Activated CD4-positive, alpha-beta T cell treated with anti-CD3 and anti-CD28 coated beads, Interleukin-2, amount 10 ng/mL, durations not matched to agents 24 days and 14 days (primary cell): ENCODE measurements at regions not wholly inside any gene's neighbourhood (a gene's known extent, or its start where the extent isn't known, plus 50 kb on each side); places are given as distances from the start of the nearest gene placed in this dataset.

Source experiments
- DNase-seq: peaks from one replicate; pipeline ENCODE4 v3.0.0; 2022
- H3K27ac Mint-ChIP-seq: one replicate; pipeline ENCODE4 v1.8.0; 2022; ENCODE audit warnings: mild to moderate bottlenecking, mixed read lengths
- H3K27me3 Mint-ChIP-seq: one replicate; pipeline ENCODE4 v1.8.0; 2022; ENCODE audit warnings: mixed read lengths
- H3K36me3 Mint-ChIP-seq: one replicate; pipeline ENCODE4 v1.8.0; 2022; ENCODE audit warnings: low read depth, mild to moderate bottlenecking, mixed read lengths
- H3K4me1 Mint-ChIP-seq: one replicate; pipeline ENCODE4 v1.8.0; 2021; ENCODE audit warnings: mixed read lengths
- H3K4me3 Mint-ChIP-seq: one replicate; pipeline ENCODE4 v1.8.0; 2022; ENCODE audit warnings: mild to moderate bottlenecking, moderate library complexity, mixed read lengths
- H3K9me3 Mint-ChIP-seq: one replicate; pipeline ENCODE4 v1.8.0; 2021; ENCODE audit warnings: mixed read lengths
- intact Hi-C: fragments of 100-400 bp; cut with micrococcal nuclease; formaldehyde crosslinking; loops from one replicate; pipeline ENCODE4 v1.15.1; 2023

- H3K36me3 Mint-ChIP-seq, result no peaks in the 10 kb centered on the region
- no peak overlapping the region for H3K27ac Mint-ChIP-seq
- H3K4me1 Mint-ChIP-seq, result peaks cover 5% of the 10 kb centered on the region
- intact Hi-C loops, result no loop called here
- DNase-seq, result no peak
- no peak overlapping the region for H3K4me3 Mint-ChIP-seq
- H3K9me3 Mint-ChIP-seq, result no peaks in the 10 kb centered on the region
- no peaks in the 10 kb centered on the region for H3K27me3 Mint-ChIP-seq
Measured at GRCh38 chr12:111064154-111064553, 143.8 kb upstream of the MYL2 start.

GRCh38 chr12:111063295-111064026 is 143.1 kb upstream of the MYL2 start:
- no peak overlapping the region for H3K4me3 Mint-ChIP-seq
- no peaks in the 10 kb centered on the region for H3K27me3 Mint-ChIP-seq
- peaks cover 2% of the 10 kb centered on the region for H3K9me3 Mint-ChIP-seq
- H3K27ac Mint-ChIP-seq, result no peak overlapping the region
- intact Hi-C loops, result no loop called here
- peaks cover 7% of the 10 kb centered on the region for H3K4me1 Mint-ChIP-seq
- H3K36me3 Mint-ChIP-seq, result no peaks in the 10 kb centered on the region
- no peak for DNase-seq

GRCh38 chr12:111057701-111058425 is 137.5 kb upstream of the MYL2 start:
- intact Hi-C loops, result no loop called here
- Mint-ChIP-seq H3K27me3 (no peaks in the 10 kb centered on the region), H3K4me1 (peaks cover 26% of the 10 kb centered on the region), H3K36me3 (peaks cover 11% of the 10 kb centered on the region), H3K4me3 (no peak overlapping the region), H3K27ac (peak overlapping the region; percentile 97), H3K9me3 (peaks cover 23% of the 10 kb centered on the region)
- no peak for DNase-seq

- Mint-ChIP-seq H3K27me3 (no peaks in the 10 kb centered on the region), H3K4me1 (peaks cover 26% of the 10 kb centered on the region), H3K4me3 (peak overlapping the region; percentile 41), H3K27ac (peak overlapping the region; percentile 97), H3K36me3 (peaks cover 11% of the 10 kb centered on the region), H3K9me3 (peaks cover 23% of the 10 kb centered on the region)
- DNase-seq, result peak; percentile 87
- intact Hi-C loops, result no loop called here
Measured at GRCh38 chr12:111056618-111057521, 136.5 kb upstream of the MYL2 start.

- Mint-ChIP-seq H3K27ac (no peak overlapping the region), H3K36me3 (peaks cover 11% of the 10 kb centered on the region), H3K9me3 (peaks cover 23% of the 10 kb centered on the region), H3K4me3 (no peak overlapping the region), H3K4me1 (peaks cover 26% of the 10 kb centered on the region), H3K27me3 (no peaks in the 10 kb centered on the region)
- intact Hi-C loops, result no loop called here
- no peak for DNase-seq
Measured at GRCh38 chr12:111055181-111055880, 135.0 kb upstream of the MYL2 start.

GRCh38 chr12:111048991-111049390 is 128.6 kb upstream of the MYL2 start:
- Mint-ChIP-seq H3K36me3 (no peaks in the 10 kb centered on the region), H3K4me1 (no peaks in the 10 kb centered on the region), H3K27ac (no peak overlapping the region), H3K27me3 (peaks cover 9% of the 10 kb centered on the region), H3K4me3 (no peak overlapping the region), H3K9me3 (no peaks in the 10 kb centered on the region)
- intact Hi-C loops, result no loop called here
- DNase-seq, result no peak

GRCh38 chr12:111046896-111047295 is 126.5 kb upstream of the MYL2 start:
- Mint-ChIP-seq H3K36me3 (no peaks in the 10 kb centered on the region), H3K9me3 (no peaks in the 10 kb centered on the region), H3K4me3 (no peak overlapping the region), H3K27me3 (peaks cover 10% of the 10 kb centered on the region), H3K4me1 (no peaks in the 10 kb centered on the region), H3K27ac (no peak overlapping the region)
- intact Hi-C loops, result no loop called here
- no peak for DNase-seq

- Mint-ChIP-seq H3K4me1 (no peaks in the 10 kb centered on the region), H3K4me3 (no peak overlapping the region), H3K9me3 (no peaks in the 10 kb centered on the region), H3K27ac (no peak overlapping the region), H3K27me3 (peaks cover 10% of the 10 kb centered on the region), H3K36me3 (no peaks in the 10 kb centered on the region)
- intact Hi-C loops, result no loop called here
- DNase-seq, result no peak
Measured at GRCh38 chr12:111045941-111046340, 125.6 kb upstream of the MYL2 start.

GRCh38 chr12:111041091-111041490 is 120.7 kb upstream of the MYL2 start:
- peaks cover 33% of the 10 kb centered on the region for H3K27me3 Mint-ChIP-seq
- DNase-seq, result no peak
- no peak overlapping the region for H3K27ac Mint-ChIP-seq
- intact Hi-C loops, result no loop called here
- no peaks in the 10 kb centered on the region for H3K36me3 Mint-ChIP-seq
- H3K4me1 Mint-ChIP-seq, result peaks cover under 1% of the 10 kb centered on the region
- no peaks in the 10 kb centered on the region for H3K9me3 Mint-ChIP-seq
- no peak overlapping the region for H3K4me3 Mint-ChIP-seq

GRCh38 chr12:111040690-111041089 is 120.3 kb upstream of the MYL2 start:
- H3K36me3 Mint-ChIP-seq, result peaks cover 2% of the 10 kb centered on the region
- intact Hi-C loops, result no loop called here
- no peaks in the 10 kb centered on the region for H3K9me3 Mint-ChIP-seq
- DNase-seq, result no peak
- peaks cover 4% of the 10 kb centered on the region for H3K4me1 Mint-ChIP-seq
- H3K4me3 Mint-ChIP-seq, result no peak overlapping the region
- no peak overlapping the region for H3K27ac Mint-ChIP-seq
- H3K27me3 Mint-ChIP-seq, result peaks cover 37% of the 10 kb centered on the region

- H3K27me3 Mint-ChIP-seq, result peaks cover 44% of the 10 kb centered on the region
- H3K36me3 Mint-ChIP-seq, result peaks cover 2% of the 10 kb centered on the region
- no peak overlapping the region for H3K27ac Mint-ChIP-seq
- H3K4me3 Mint-ChIP-seq, result no peak overlapping the region
- DNase-seq, result no peak
- intact Hi-C loops, result no loop called here
- peaks cover 10% of the 10 kb centered on the region for H3K4me1 Mint-ChIP-seq
- H3K9me3 Mint-ChIP-seq, result no peaks in the 10 kb centered on the region
Measured at GRCh38 chr12:111038941-111039340, 118.6 kb upstream of the MYL2 start.

- Mint-ChIP-seq H3K36me3 (peaks cover 2% of the 10 kb centered on the region), H3K27me3 (peaks cover 46% of the 10 kb centered on the region), H3K9me3 (no peaks in the 10 kb centered on the region), H3K27ac (no peak overlapping the region), H3K4me3 (no peak overlapping the region), H3K4me1 (peaks cover 10% of the 10 kb centered on the region)
- intact Hi-C loops, result no loop called here
- DNase-seq, result no peak
Measured at GRCh38 chr12:111038077-111038476, 117.7 kb upstream of the MYL2 start.

GRCh38 chr12:111037047-111037446 is 116.7 kb upstream of the MYL2 start:
- Mint-ChIP-seq H3K27ac (no peak overlapping the region), H3K36me3 (peaks cover 2% of the 10 kb centered on the region), H3K9me3 (no peaks in the 10 kb centered on the region), H3K27me3 (peaks cover 56% of the 10 kb centered on the region), H3K4me1 (peaks cover 10% of the 10 kb centered on the region), H3K4me3 (peak overlapping the region; percentile 30)
- intact Hi-C loops, result no loop called here
- DNase-seq, result no peak
